ENCODE measurements at regions not wholly inside any gene's neighbourhood (a gene's known extent, or its start where the extent isn't known, plus 50 kb on each side); places are given as distances from the start of the nearest gene placed in this dataset.

- Histone ChIP-seq H3K4me1 (no peaks in the 10 kb centered on the region), H3K9ac (ENCODE audit: low read depth in 2 of 2, low read length in 2 of 2) (no peak overlapping the region), H3K4me3 (no peak overlapping the region), H3K36me3 (no peaks in the 10 kb centered on the region), H3K27ac (no peak overlapping the region), H3K27me3 (no peaks in the 10 kb centered on the region), H3K9me3 (no peaks in the 10 kb centered on the region)
- TF ChIP-seq CTCF (IDR thresholded peaks at IDR 0.05): no peak
- DNase-seq: no peak
- intact Hi-C loops (cut with DNase I): no loop called here
These were observed 101.6 kb downstream of the CCT6B start for GRCh38 chr17:34859652-34860051.

- no peak overlapping the region for H3K9ac ChIP-seq (ENCODE audit: low read depth in 2 of 2, low read length in 2 of 2)
- H3K27ac ChIP-seq: no peak overlapping the region
- TF ChIP-seq CTCF (IDR thresholded peaks at IDR 0.05): no peak
- H3K4me3 ChIP-seq: no peak overlapping the region
- H3K27me3 ChIP-seq: no peaks in the 10 kb centered on the region
- intact Hi-C loops (cut with DNase I): no loop called here
- H3K9me3 ChIP-seq: no peaks in the 10 kb centered on the region
- H3K4me1 ChIP-seq: no peaks in the 10 kb centered on the region
- H3K36me3 ChIP-seq: no peaks in the 10 kb centered on the region
- no peak for DNase-seq
These were observed 102.4 kb downstream of the CCT6B start for GRCh38 chr17:34858591-34859565.

GRCh38 chr17:34853924-34854323 is 107.3 kb downstream of the CCT6B start:
- Histone ChIP-seq H3K27ac (no peak overlapping the region), H3K9me3 (no peaks in the 10 kb centered on the region), H3K9ac (ENCODE audit: low read depth in 2 of 2, low read length in 2 of 2) (no peak overlapping the region), H3K4me3 (no peak overlapping the region), H3K4me1 (no peaks in the 10 kb centered on the region), H3K36me3 (no peaks in the 10 kb centered on the region), H3K27me3 (no peaks in the 10 kb centered on the region)
- intact Hi-C loops (cut with DNase I): no loop called here
- TF ChIP-seq CTCF (IDR thresholded peaks at IDR 0.05): no peak
- no peak for DNase-seq

- no peak overlapping the region for H3K4me3 ChIP-seq
- H3K4me1 ChIP-seq: no peaks in the 10 kb centered on the region
- H3K27me3 ChIP-seq: no peaks in the 10 kb centered on the region
- H3K9me3 ChIP-seq: no peaks in the 10 kb centered on the region
- H3K36me3 ChIP-seq: no peaks in the 10 kb centered on the region
- intact Hi-C loops (cut with DNase I): no loop called here
- DNase-seq: no peak
- H3K9ac ChIP-seq (ENCODE audit: low read depth in 2 of 2, low read length in 2 of 2): no peak overlapping the region
- H3K27ac ChIP-seq: no peak overlapping the region
- no peak for TF ChIP-seq CTCF (IDR thresholded peaks at IDR 0.05)
These were observed 108.6 kb downstream of the CCT6B start for GRCh38 chr17:34852614-34853013.

- no peak for DNase-seq
- Histone ChIP-seq H3K9me3 (no peaks in the 10 kb centered on the region), H3K4me3 (no peak overlapping the region), H3K9ac (ENCODE audit: low read depth in 2 of 2, low read length in 2 of 2) (no peak overlapping the region), H3K4me1 (no peaks in the 10 kb centered on the region), H3K27me3 (no peaks in the 10 kb centered on the region), H3K27ac (no peak overlapping the region), H3K36me3 (no peaks in the 10 kb centered on the region)
- intact Hi-C loops (cut with DNase I): no loop called here
- no peak for TF ChIP-seq CTCF (IDR thresholded peaks at IDR 0.05)
These were observed 109.2 kb downstream of the CCT6B start for GRCh38 chr17:34851961-34852540.

All from colonic mucosa (tissue), 4 donors.